ENCODE measurements at regions not wholly inside any gene's neighbourhood (a gene's known extent, or its start where the extent isn't known, plus 50 kb on each side); places are given as distances from the start of the nearest gene placed in this dataset.

GRCh38 chr3:25145176-25145575 lies 282.9 kb upstream of the RARB start:
- ChIA-PET CTCF (ENCODE audit: partially characterized antibody) (no interaction called here), POLR2A (ENCODE audit: partially characterized antibody) (no interaction called here)
- no peak overlapping the region for H3K27ac ChIP-seq (ENCODE audit: low read depth, low read length)
- H3K4me1 Mint-ChIP-seq = no peaks in the 10 kb centered on the region
- no peaks in the 10 kb centered on the region for H3K9me3 ChIP-seq (ENCODE audit: control insufficient read depth in 1 of 2, low read length in 2 of 2)
- no peaks in the 10 kb centered on the region for H3K27me3 ChIP-seq (ENCODE audit: insufficient read depth, low read length)
- H3K4me3 ChIP-seq (ENCODE audit: low read length in 2 of 2) = no peak overlapping the region
- H3K4me3 Mint-ChIP-seq = no peak overlapping the region
- H3K9me3 Mint-ChIP-seq = peaks cover 0 to 15% (median 6%) of the 10 kb centered on the region in 8 donors
- DNase-seq = no peak
- no peak overlapping the region for H3K27ac Mint-ChIP-seq
- H3K36me3 ChIP-seq (ENCODE audit: insufficient read depth, low read length) = no peaks in the 10 kb centered on the region
- no peaks in the 10 kb centered on the region for H3K27me3 Mint-ChIP-seq
- intact Hi-C loops (cut with micrococcal nuclease) = no loop called here
- no peaks in the 10 kb centered on the region for H3K36me3 Mint-ChIP-seq
- H3K4me1 ChIP-seq (ENCODE audit: insufficient read depth, low read length) = no peaks in the 10 kb centered on the region

GRCh38 chr3:25150199-25150598 lies 277.9 kb upstream of the RARB start:
- Mint-ChIP-seq H3K9me3 (peaks cover 0 to 8% (median 5%) of the 10 kb centered on the region in 8 donors), H3K4me1 (no peaks in the 10 kb centered on the region), H3K36me3 (no peaks in the 10 kb centered on the region), H3K27me3 (no peaks in the 10 kb centered on the region), H3K4me3 (no peak overlapping the region), H3K27ac (no peak overlapping the region)
- Histone ChIP-seq H3K36me3 (ENCODE audit: insufficient read depth, low read length) (no peaks in the 10 kb centered on the region), H3K4me3 (ENCODE audit: low read length in 2 of 2) (no peak overlapping the region), H3K9me3 (ENCODE audit: control insufficient read depth in 1 of 2, low read length in 2 of 2) (no peaks in the 10 kb centered on the region), H3K4me1 (ENCODE audit: insufficient read depth, low read length) (no peaks in the 10 kb centered on the region), H3K27ac (ENCODE audit: low read depth, low read length) (no peak overlapping the region), H3K27me3 (ENCODE audit: insufficient read depth, low read length) (no peaks in the 10 kb centered on the region)
- POLR2A ChIA-PET (ENCODE audit: partially characterized antibody) = no interaction called here
- DNase-seq = no peak
- intact Hi-C loops (cut with micrococcal nuclease) = no loop called here
- CTCF ChIA-PET (ENCODE audit: partially characterized antibody) = no interaction called here

- Histone ChIP-seq H3K4me3 (ENCODE audit: low read length in 2 of 2) (no peak overlapping the region), H3K36me3 (ENCODE audit: insufficient read depth, low read length) (no peaks in the 10 kb centered on the region), H3K27ac (ENCODE audit: low read depth, low read length) (no peak overlapping the region), H3K4me1 (ENCODE audit: insufficient read depth, low read length) (no peaks in the 10 kb centered on the region), H3K9me3 (ENCODE audit: control insufficient read depth in 1 of 2, low read length in 2 of 2) (no peaks in the 10 kb centered on the region), H3K27me3 (ENCODE audit: insufficient read depth, low read length) (no peaks in the 10 kb centered on the region)
- H3K4me1 Mint-ChIP-seq = no peaks in the 10 kb centered on the region
- H3K4me3 Mint-ChIP-seq = no peak overlapping the region
- no peak for DNase-seq
- H3K36me3 Mint-ChIP-seq = no peaks in the 10 kb centered on the region
- intact Hi-C loops (cut with micrococcal nuclease) = no loop called here
- H3K9me3 Mint-ChIP-seq = peaks cover 0 to 5% (median 4%) of the 10 kb centered on the region in 8 donors
- H3K27me3 Mint-ChIP-seq = no peaks in the 10 kb centered on the region
- no peak overlapping the region for H3K27ac Mint-ChIP-seq
- POLR2A ChIA-PET (ENCODE audit: partially characterized antibody) = no interaction called here
- CTCF ChIA-PET (ENCODE audit: partially characterized antibody) = no interaction called here
Observed at GRCh38 chr3:25151281-25151902, 276.7 kb upstream of the RARB start.

GRCh38 chr3:25151903-25152295 lies 276.2 kb upstream of the RARB start:
- no peak overlapping the region for H3K27ac Mint-ChIP-seq
- ChIA-PET POLR2A (ENCODE audit: partially characterized antibody) (no interaction called here), CTCF (ENCODE audit: partially characterized antibody) (no interaction called here)
- H3K36me3 ChIP-seq (ENCODE audit: insufficient read depth, low read length) = no peaks in the 10 kb centered on the region
- H3K9me3 ChIP-seq (ENCODE audit: control insufficient read depth in 1 of 2, low read length in 2 of 2) = no peaks in the 10 kb centered on the region
- no peak overlapping the region for H3K4me3 Mint-ChIP-seq
- H3K9me3 Mint-ChIP-seq = peaks cover 0 to 5% (median 4%) of the 10 kb centered on the region in 8 donors
- H3K27me3 Mint-ChIP-seq = no peaks in the 10 kb centered on the region
- intact Hi-C loops (cut with micrococcal nuclease) = no loop called here
- no peaks in the 10 kb centered on the region for H3K4me1 Mint-ChIP-seq
- no peak overlapping the region for H3K4me3 ChIP-seq (ENCODE audit: low read length in 2 of 2)
- no peaks in the 10 kb centered on the region for H3K36me3 Mint-ChIP-seq
- no peaks in the 10 kb centered on the region for H3K27me3 ChIP-seq (ENCODE audit: insufficient read depth, low read length)
- no peak overlapping the region for H3K27ac ChIP-seq (ENCODE audit: low read depth, low read length)
- H3K4me1 ChIP-seq (ENCODE audit: insufficient read depth, low read length) = no peaks in the 10 kb centered on the region
- no peak for DNase-seq

- H3K9me3 ChIP-seq (ENCODE audit: control insufficient read depth in 1 of 2, low read length in 2 of 2) = no peaks in the 10 kb centered on the region
- H3K27ac ChIP-seq (ENCODE audit: low read depth, low read length) = no peak overlapping the region
- intact Hi-C loops (cut with micrococcal nuclease) = no loop called here
- H3K4me1 ChIP-seq (ENCODE audit: insufficient read depth, low read length) = no peaks in the 10 kb centered on the region
- CTCF ChIA-PET (ENCODE audit: partially characterized antibody) = no interaction called here
- POLR2A ChIA-PET (ENCODE audit: partially characterized antibody) = no interaction called here
- H3K27ac Mint-ChIP-seq = no peak overlapping the region
- no peaks in the 10 kb centered on the region for H3K36me3 Mint-ChIP-seq
- H3K27me3 ChIP-seq (ENCODE audit: insufficient read depth, low read length) = no peaks in the 10 kb centered on the region
- H3K27me3 Mint-ChIP-seq = no peaks in the 10 kb centered on the region
- H3K4me3 ChIP-seq (ENCODE audit: low read length in 2 of 2) = no peak overlapping the region
- H3K4me3 Mint-ChIP-seq = no peak overlapping the region
- DNase-seq = no peak
- no peaks in the 10 kb centered on the region for H3K4me1 Mint-ChIP-seq
- H3K36me3 ChIP-seq (ENCODE audit: insufficient read depth, low read length) = no peaks in the 10 kb centered on the region
- peaks cover 0 to 10% (median 3%) of the 10 kb centered on the region in 8 donors for H3K9me3 Mint-ChIP-seq
Observed at GRCh38 chr3:25153136-25153535, 274.9 kb upstream of the RARB start.

GRCh38 chr3:25153561-25153960 lies 274.5 kb upstream of the RARB start:
- H3K4me1 Mint-ChIP-seq = no peaks in the 10 kb centered on the region
- ChIA-PET CTCF (ENCODE audit: partially characterized antibody) (no interaction called here), POLR2A (ENCODE audit: partially characterized antibody) (no interaction called here)
- no peaks in the 10 kb centered on the region for H3K36me3 Mint-ChIP-seq
- Histone ChIP-seq H3K4me3 (ENCODE audit: low read length in 2 of 2) (no peak overlapping the region), H3K27me3 (ENCODE audit: insufficient read depth, low read length) (no peaks in the 10 kb centered on the region), H3K4me1 (ENCODE audit: insufficient read depth, low read length) (no peaks in the 10 kb centered on the region), H3K27ac (ENCODE audit: low read depth, low read length) (no peak overlapping the region), H3K36me3 (ENCODE audit: insufficient read depth, low read length) (no peaks in the 10 kb centered on the region), H3K9me3 (ENCODE audit: control insufficient read depth in 1 of 2, low read length in 2 of 2) (no peaks in the 10 kb centered on the region)
- no peak overlapping the region for H3K27ac Mint-ChIP-seq
- H3K9me3 Mint-ChIP-seq = peaks cover 0 to 10% (median 3%) of the 10 kb centered on the region in 8 donors
- H3K4me3 Mint-ChIP-seq = no peak overlapping the region
- intact Hi-C loops (cut with micrococcal nuclease) = no loop called here
- no peak for DNase-seq
- H3K27me3 Mint-ChIP-seq = no peaks in the 10 kb centered on the region

- H3K4me3 Mint-ChIP-seq = no peak overlapping the region
- H3K27ac ChIP-seq (ENCODE audit: low read depth, low read length) = no peak overlapping the region
- CTCF ChIA-PET (ENCODE audit: partially characterized antibody) = no interaction called here
Observed at GRCh38 chr3:25155652-25156471, 272.2 kb upstream of the RARB start.

More at GRCh38 chr3:25155652-25156471, 272.2 kb upstream of the RARB start:
- H3K27me3 Mint-ChIP-seq = no peaks in the 10 kb centered on the region
- no peaks in the 10 kb centered on the region for H3K9me3 ChIP-seq (ENCODE audit: control insufficient read depth in 1 of 2, low read length in 2 of 2)
- H3K9me3 Mint-ChIP-seq = peaks cover 0 to 6% (median 3%) of the 10 kb centered on the region in 8 donors
- no peaks in the 10 kb centered on the region for H3K4me1 ChIP-seq (ENCODE audit: insufficient read depth, low read length)
- no peak overlapping the region for H3K27ac Mint-ChIP-seq
- no peaks in the 10 kb centered on the region for H3K36me3 Mint-ChIP-seq
- no peak for DNase-seq
- no peaks in the 10 kb centered on the region for H3K27me3 ChIP-seq (ENCODE audit: insufficient read depth, low read length)
- H3K4me1 Mint-ChIP-seq = no peaks in the 10 kb centered on the region
- no peaks in the 10 kb centered on the region for H3K36me3 ChIP-seq (ENCODE audit: insufficient read depth, low read length)
- POLR2A ChIA-PET (ENCODE audit: partially characterized antibody) = no interaction called here
- H3K4me3 ChIP-seq (ENCODE audit: low read length in 2 of 2) = no peak overlapping the region
- intact Hi-C loops (cut with micrococcal nuclease) = no loop called here
